BLaER1 (cell line): ENCODE measurements at regions not wholly inside any gene's neighbourhood (a gene's known extent, or its start where the extent isn't known, plus 50 kb on each side); places are given as distances from the start of the nearest gene placed in this dataset.

Source experiments
- H3K27ac ChIP-seq: shearing (Covaris generic); formaldehyde crosslinking; 2 replicates; pipeline ENCODE4 v1.8.1; 2022
- H3K27me3 ChIP-seq: shearing (Covaris generic); formaldehyde crosslinking; 2 replicates; pipeline ENCODE4 v1.8.1; 2022
- H3K36me3 ChIP-seq: shearing (Covaris generic); formaldehyde crosslinking; 2 replicates; pipeline ENCODE4 v1.8.1; 2022
- H3K4me1 ChIP-seq: shearing (Covaris generic); formaldehyde crosslinking; 2 replicates; pipeline ENCODE4 v1.8.1; 2022
- H3K4me2 ChIP-seq: shearing (Covaris generic); formaldehyde crosslinking; 2 replicates; pipeline ENCODE4 v1.8.1; 2022
- H3K4me3 ChIP-seq: shearing (Covaris generic); formaldehyde crosslinking; 2 replicates; pipeline ENCODE4 v1.8.1; 2022
- H3K9ac ChIP-seq: shearing (Covaris generic); formaldehyde crosslinking; 2 replicates; pipeline ENCODE4 v1.8.1; 2022
- H3K9me3 ChIP-seq: shearing (Covaris generic); formaldehyde crosslinking; 2 replicates; pipeline ENCODE4 v1.8.1; 2022
- H4K20me1 ChIP-seq: shearing (Covaris generic); formaldehyde crosslinking; 2 replicates; pipeline ENCODE4 v1.8.1; 2022
- Cebpa-rat ChIP-seq: shearing (Covaris generic); IDR thresholded peaks from 2 replicates; pipeline ENCODE4 v1.8.1; 2022

DNA sequence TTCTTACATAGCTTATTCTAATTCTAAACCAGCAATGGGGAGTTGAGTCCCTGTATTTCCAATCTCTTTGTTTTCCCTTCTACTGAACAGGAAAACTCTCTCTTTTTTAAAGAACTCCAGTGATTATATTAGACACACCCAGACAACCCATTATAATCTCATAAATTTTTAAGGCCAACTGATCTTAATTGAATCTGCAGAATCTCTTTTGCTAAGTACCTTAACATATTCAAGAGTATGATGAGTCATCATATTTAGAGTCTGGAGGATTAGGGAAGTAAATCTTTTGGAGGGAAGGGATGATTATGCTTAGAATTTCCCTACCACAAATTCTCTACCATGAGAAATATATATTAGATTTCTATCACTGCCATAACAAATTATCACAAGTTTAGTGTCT lies 705.1 kb downstream of the CENPC start:
- no peak overlapping the region for H3K27ac ChIP-seq
- H3K4me2 ChIP-seq, result no peak overlapping the region
- no peaks in the 10 kb centered on the region for H3K27me3 ChIP-seq
- H3K9me3 ChIP-seq, result no peaks in the 10 kb centered on the region
- H3K9ac ChIP-seq, result no peak overlapping the region
- TF ChIP-seq Cebpa-rat, result no peak
- H4K20me1 ChIP-seq, result no peaks in the 10 kb centered on the region
- no peaks in the 10 kb centered on the region for H3K36me3 ChIP-seq
- H3K4me3 ChIP-seq, result no peak overlapping the region
- H3K4me1 ChIP-seq, result no peaks in the 10 kb centered on the region

DNA sequence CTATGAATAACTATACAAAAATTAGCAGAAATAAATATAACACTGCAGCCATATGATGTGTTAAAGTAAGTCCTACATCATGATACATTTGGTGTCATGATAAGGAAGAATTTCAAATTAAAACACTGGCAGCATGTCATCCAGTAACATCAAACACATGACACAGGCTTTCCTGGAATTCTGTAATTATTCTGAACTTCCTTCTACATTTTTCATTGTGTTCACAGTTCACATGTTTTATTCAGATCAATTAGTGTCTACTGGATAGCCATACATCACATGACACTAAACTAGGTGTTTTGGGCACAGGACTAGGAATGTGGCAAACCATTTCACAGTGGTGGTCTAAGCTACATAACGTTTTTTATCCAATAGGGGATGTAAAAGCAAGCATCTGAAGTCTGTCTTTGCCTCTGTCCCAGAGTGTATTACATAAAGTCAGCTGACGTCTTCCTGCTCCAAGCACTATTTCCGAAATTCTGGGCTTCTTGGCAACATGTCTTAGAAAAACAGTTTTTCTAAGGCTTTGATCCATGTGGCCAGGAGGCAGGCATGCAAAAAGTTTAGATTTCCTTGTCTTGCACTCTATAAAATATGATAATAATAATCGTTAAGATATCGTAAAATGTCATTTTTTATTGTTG lies 707.9 kb downstream of the CENPC start:
- Histone ChIP-seq H3K4me1 (no peaks in the 10 kb centered on the region), H4K20me1 (no peaks in the 10 kb centered on the region), H3K27me3 (no peaks in the 10 kb centered on the region), H3K9ac (no peak overlapping the region), H3K9me3 (no peaks in the 10 kb centered on the region), H3K27ac (no peak overlapping the region), H3K4me2 (no peak overlapping the region), H3K4me3 (no peak overlapping the region), H3K36me3 (no peaks in the 10 kb centered on the region)
- no peak for TF ChIP-seq Cebpa-rat

DNA sequence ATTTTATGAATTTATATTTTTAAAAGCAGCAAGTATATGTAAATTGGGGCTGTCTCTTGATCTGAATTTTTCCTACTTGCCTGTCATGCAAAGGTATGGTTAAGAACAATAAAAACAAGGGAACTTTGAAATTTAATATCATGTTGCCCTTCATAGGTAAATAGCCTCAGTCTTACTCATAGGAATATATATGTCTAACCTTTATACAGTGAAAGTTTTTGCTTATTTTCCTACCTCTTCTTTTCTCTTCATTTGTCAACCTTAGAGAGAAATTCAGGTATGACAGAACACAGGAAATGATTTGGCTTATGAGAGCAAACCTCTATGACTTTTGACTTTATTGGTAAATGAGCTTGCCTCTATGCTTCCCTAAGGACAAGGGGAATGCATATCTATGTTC lies 716.0 kb downstream of the CENPC start:
- H3K36me3 ChIP-seq, result no peaks in the 10 kb centered on the region
- no peak overlapping the region for H3K4me2 ChIP-seq
- no peak overlapping the region for H3K27ac ChIP-seq
- no peaks in the 10 kb centered on the region for H4K20me1 ChIP-seq
- no peaks in the 10 kb centered on the region for H3K27me3 ChIP-seq
- H3K4me3 ChIP-seq, result no peak overlapping the region
- H3K9ac ChIP-seq, result no peak overlapping the region
- no peak for TF ChIP-seq Cebpa-rat
- no peaks in the 10 kb centered on the region for H3K9me3 ChIP-seq
- no peaks in the 10 kb centered on the region for H3K4me1 ChIP-seq

DNA sequence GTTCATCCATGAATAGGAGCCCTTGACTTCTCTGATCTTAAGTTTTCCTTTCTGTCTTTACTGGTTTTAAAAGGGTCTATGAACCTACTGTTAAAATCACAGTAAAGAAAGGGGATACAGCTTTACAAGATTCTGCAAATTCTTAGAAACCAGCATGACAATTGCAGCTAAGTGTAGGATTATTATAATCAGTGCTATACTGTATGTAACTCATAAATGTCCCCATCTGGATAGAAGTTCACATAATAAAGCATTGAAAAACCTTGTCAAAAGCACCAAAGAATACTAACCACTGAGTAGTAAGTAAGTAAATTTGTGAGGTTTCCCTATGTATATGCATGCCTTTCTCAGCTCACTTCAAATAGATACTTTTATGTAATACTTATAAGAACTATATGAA lies 724.6 kb downstream of the CENPC start:
- no peak for TF ChIP-seq Cebpa-rat
- Histone ChIP-seq H3K27me3 (no peaks in the 10 kb centered on the region), H3K27ac (no peak overlapping the region), H3K36me3 (no peaks in the 10 kb centered on the region), H3K4me1 (no peaks in the 10 kb centered on the region), H3K4me2 (no peak overlapping the region), H4K20me1 (no peaks in the 10 kb centered on the region), H3K4me3 (no peak overlapping the region), H3K9me3 (no peaks in the 10 kb centered on the region), H3K9ac (no peak overlapping the region)

DNA sequence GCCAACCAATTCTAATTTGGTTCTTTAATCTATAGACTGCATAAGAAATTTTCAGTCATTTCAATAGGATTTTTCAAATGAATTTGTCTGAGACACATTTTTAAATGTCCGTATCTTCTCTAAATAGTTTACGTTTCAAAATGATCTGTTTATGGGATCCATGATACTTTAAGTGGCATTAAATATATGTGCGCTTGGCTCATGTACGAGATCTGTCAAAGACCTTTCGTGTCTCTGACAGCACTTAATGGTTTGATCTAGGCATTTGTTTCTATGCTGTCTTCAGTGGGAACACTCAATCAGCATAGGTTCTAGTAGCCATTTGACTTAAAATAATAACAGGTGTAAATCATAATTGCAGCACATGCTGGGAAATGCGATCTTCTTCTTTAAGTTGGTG lies 731.0 kb downstream of the CENPC start:
- Histone ChIP-seq H3K4me2 (no peak overlapping the region), H4K20me1 (no peaks in the 10 kb centered on the region), H3K9ac (no peak overlapping the region), H3K9me3 (no peaks in the 10 kb centered on the region), H3K27ac (no peak overlapping the region), H3K4me1 (no peaks in the 10 kb centered on the region), H3K36me3 (no peaks in the 10 kb centered on the region), H3K27me3 (no peaks in the 10 kb centered on the region), H3K4me3 (no peak overlapping the region)
- no peak for TF ChIP-seq Cebpa-rat

DNA sequence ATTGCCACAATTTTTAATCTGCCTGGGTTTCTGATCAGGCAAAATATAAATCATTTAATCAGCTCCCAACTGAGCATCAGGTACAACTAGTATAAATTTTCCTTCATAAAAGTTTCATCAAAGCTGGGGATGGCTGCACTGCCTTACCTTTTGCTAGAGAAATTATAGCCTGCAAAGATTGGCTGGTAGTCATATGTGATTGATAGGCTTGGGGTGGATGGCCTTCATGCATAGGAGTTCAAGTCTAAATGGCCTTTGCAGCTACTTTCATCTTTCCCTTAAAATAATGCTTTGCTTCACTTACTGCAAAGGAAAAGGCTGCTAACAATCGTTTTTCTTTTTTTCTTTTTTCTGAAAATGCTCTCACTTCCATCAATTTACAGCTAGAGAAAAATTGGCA lies 739.7 kb downstream of the CENPC start:
- H3K9me3 ChIP-seq, result no peaks in the 10 kb centered on the region; the same call in 1 of the 2 replicates
- H3K4me3 ChIP-seq, result no peak overlapping the region
- no peaks in the 10 kb centered on the region for H3K4me1 ChIP-seq
- H3K9ac ChIP-seq, result no peak overlapping the region
- H3K36me3 ChIP-seq, result no peaks in the 10 kb centered on the region
- no peaks in the 10 kb centered on the region for H3K27me3 ChIP-seq
- H3K27ac ChIP-seq, result no peak overlapping the region
- H4K20me1 ChIP-seq, result no peaks in the 10 kb centered on the region
- no peak overlapping the region for H3K4me2 ChIP-seq
- no peak for TF ChIP-seq Cebpa-rat

DNA sequence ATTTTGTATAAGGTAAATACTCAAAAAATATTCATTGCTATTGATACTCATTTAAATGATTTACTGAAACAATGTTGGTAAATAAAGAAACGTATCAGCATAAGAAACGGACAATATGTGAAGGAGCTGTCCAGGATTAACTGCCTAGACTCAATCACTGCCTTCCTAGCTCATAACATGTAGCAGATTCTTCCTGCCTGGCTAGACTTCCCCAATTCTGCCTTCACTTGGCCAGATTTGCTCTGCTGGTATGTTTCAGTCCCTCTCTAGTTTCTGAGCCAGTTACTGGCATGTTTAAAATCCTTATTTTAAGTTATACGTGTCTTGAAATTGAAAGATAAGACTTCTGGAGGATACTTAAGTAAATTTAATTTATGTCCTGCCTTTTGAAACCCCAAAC lies 740.3 kb downstream of the CENPC start:
- TF ChIP-seq Cebpa-rat, result no peak
- Histone ChIP-seq H3K4me2 (no peak overlapping the region), H3K36me3 (no peaks in the 10 kb centered on the region), H3K4me1 (no peaks in the 10 kb centered on the region), H4K20me1 (no peaks in the 10 kb centered on the region), H3K9ac (no peak overlapping the region), H3K9me3 (no peaks in the 10 kb centered on the region; the same call in 1 of the 2 replicates), H3K27ac (no peak overlapping the region), H3K4me3 (no peak overlapping the region), H3K27me3 (no peaks in the 10 kb centered on the region)

DNA sequence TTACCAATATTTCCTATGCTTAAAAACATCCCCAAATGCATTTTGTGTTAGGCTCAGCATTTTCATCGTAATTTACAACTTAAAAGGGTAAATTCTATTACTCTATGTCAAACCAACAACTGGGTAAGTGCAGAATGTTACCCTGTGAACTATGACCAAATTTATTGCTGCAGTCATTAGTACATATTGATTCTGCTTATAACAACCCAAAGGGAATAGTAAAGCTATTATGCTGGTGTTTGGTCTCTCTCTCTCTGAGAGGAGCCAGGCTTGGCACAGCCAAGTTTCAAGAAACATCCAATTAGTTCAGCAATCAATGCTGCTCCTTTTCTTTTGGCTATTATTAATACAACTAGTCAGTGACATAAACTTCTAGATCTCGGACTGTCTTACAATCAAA lies 747.7 kb downstream of the CENPC start:
- H3K4me3 ChIP-seq, result no peak overlapping the region
- no peak overlapping the region for H3K9ac ChIP-seq
- no peak for TF ChIP-seq Cebpa-rat
- H3K27me3 ChIP-seq, result no peaks in the 10 kb centered on the region
- no peaks in the 10 kb centered on the region for H3K4me1 ChIP-seq
- no peak overlapping the region for H3K27ac ChIP-seq
- no peak overlapping the region for H3K4me2 ChIP-seq
- no peaks in the 10 kb centered on the region for H4K20me1 ChIP-seq
- H3K9me3 ChIP-seq, result no peaks in the 10 kb centered on the region; the same call in 1 of the 2 replicates
- H3K36me3 ChIP-seq, result no peaks in the 10 kb centered on the region

DNA sequence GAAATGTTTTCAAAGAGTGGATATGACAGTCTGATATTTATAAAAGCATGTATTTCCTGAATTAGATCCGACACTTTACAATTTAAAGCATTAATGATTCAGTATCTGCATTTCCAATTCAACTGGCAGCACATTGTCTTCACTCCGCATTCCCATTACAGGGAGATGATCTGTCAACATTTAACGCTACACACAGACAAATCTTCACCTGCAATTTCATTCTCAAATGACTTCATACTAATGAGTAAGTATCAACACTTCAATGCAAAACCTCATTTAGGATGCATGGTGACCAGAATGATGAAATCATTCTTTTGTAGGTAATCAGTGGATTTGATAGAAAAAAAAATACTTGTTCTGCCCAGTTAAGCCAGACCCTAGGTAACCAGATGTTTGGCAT lies 749.6 kb downstream of the CENPC start:
- H3K9ac ChIP-seq, result no peak overlapping the region
- no peak overlapping the region for H3K4me2 ChIP-seq
- no peak for TF ChIP-seq Cebpa-rat
- H3K9me3 ChIP-seq, result no peaks in the 10 kb centered on the region
- no peak overlapping the region for H3K4me3 ChIP-seq
- H3K27me3 ChIP-seq, result no peaks in the 10 kb centered on the region
- H4K20me1 ChIP-seq, result no peaks in the 10 kb centered on the region
- H3K36me3 ChIP-seq, result no peaks in the 10 kb centered on the region
- no peak overlapping the region for H3K27ac ChIP-seq
- no peaks in the 10 kb centered on the region for H3K4me1 ChIP-seq

DNA sequence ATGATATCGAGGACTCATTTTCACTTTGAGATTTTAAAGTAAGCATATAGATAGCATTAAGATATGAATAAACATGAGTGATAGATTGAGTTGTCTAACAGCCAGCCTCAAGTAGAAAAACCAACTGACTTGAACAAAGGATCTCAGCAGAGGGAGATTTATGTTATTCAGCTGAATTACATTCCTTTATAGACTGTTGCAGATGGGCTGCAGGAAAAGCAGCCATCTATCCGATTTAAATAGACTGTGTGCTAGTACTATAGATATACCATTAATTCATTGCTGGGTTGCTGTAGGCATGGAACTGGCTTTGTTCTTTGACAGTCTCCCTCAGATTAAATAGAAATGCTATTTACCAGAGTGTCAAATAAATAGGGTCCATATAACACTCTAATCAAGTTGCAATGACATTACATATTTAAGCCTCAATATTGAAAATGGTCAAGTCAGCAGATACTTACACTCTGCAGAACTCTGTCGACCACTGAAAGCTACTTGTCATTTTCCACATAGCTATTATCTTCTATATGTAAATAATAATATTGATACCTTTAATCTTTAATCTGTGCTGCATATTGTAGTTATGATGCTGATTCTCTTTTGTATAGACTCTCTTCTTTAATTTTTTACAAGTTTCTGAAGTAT lies 750.8 kb downstream of the CENPC start:
- Histone ChIP-seq H3K36me3 (no peaks in the 10 kb centered on the region), H3K4me2 (no peak overlapping the region), H3K4me3 (no peak overlapping the region), H3K4me1 (no peaks in the 10 kb centered on the region), H3K27me3 (no peaks in the 10 kb centered on the region), H3K9ac (no peak overlapping the region), H3K27ac (no peak overlapping the region), H3K9me3 (no peaks in the 10 kb centered on the region), H4K20me1 (no peaks in the 10 kb centered on the region)
- TF ChIP-seq Cebpa-rat, result no peak
